CD4-positive, alpha-beta T cell treated with Interleukin-15 for 4 hours (primary cell): ENCODE measurements at regions not wholly inside any gene's neighbourhood (a gene's known extent, or its start where the extent isn't known, plus 50 kb on each side); places are given as distances from the start of the nearest gene placed in this dataset.

Experiments used
- DNase-seq: peaks from one replicate; pipeline ENCODE4 v3.0.0-alpha.2; 2020; ENCODE audit warnings: low spot score

DNA sequence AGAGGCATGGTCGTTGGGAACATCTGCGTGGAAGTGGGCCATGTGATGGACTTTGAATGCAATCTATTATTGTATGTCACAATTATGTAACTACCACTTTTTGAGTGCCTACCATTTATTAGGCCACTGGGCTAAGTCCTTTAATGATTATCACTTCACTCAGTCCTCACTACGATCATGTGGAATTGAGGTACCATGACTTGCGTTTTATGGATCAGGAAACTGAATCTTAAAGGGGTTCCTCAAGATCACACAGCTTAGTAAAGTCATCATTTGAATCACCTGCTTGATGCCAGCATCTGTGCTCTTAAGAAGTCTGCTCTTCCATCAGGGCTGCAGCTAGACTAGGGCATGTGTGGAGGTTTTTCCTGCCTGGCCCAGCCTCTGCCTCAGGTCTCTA lies 136.7 kb downstream of the DAD1 start:
- no peak for DNase-seq

- DNase-seq = no peak
Observed at GRCh38 chr14:22450266-22450665, 138.8 kb downstream of the DAD1 start.

DNA sequence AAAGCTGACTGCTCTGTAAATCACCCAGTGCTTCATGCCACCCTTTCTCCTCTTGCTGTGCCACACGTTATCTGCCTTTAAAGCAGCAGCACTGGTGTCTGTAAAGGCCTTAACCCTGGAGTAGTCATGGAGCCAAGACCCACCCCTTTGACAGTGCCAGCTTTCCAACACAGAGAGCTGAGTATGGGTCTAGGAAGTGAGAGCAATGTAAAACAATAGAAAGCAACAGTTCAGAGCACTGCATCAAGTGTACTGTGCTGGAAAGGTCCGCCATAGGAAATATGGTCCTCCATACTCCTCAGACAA lies 139.5 kb downstream of the DAD1 start:
- no peak for DNase-seq

DNA sequence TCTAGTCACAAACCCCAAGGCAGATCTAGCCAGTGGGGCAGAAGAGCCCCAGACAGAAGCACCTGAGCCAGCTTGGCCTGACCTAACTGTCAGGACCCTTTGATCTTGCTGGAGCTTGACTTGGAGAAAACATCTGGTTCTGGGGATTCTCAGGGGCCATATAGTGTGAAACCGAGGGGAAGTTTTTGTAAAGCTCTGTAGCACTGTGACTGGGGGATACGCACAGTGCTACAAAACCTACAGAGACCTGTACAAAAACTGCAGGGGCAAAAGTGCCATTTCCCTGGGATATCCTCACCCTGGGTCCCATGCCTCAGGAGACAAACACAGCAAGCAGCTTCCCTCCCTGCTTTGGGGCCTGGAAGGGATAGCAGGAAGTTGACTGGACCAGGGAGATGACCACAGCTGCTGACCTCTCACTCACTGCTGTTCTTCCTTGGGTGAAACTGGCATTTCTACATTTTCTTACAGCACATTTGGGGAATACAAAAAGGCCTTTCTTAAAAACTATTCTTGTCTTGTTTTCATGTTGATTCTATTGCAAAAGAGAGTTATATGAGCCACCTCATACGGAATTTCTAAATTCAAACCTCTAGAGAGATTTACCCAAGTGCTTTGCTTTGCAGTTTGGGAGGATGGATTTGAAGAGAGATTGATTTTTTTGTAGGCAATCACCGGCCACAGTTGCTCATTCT lies 140.0 kb downstream of the DAD1 start:
- no peak for DNase-seq

DNA sequence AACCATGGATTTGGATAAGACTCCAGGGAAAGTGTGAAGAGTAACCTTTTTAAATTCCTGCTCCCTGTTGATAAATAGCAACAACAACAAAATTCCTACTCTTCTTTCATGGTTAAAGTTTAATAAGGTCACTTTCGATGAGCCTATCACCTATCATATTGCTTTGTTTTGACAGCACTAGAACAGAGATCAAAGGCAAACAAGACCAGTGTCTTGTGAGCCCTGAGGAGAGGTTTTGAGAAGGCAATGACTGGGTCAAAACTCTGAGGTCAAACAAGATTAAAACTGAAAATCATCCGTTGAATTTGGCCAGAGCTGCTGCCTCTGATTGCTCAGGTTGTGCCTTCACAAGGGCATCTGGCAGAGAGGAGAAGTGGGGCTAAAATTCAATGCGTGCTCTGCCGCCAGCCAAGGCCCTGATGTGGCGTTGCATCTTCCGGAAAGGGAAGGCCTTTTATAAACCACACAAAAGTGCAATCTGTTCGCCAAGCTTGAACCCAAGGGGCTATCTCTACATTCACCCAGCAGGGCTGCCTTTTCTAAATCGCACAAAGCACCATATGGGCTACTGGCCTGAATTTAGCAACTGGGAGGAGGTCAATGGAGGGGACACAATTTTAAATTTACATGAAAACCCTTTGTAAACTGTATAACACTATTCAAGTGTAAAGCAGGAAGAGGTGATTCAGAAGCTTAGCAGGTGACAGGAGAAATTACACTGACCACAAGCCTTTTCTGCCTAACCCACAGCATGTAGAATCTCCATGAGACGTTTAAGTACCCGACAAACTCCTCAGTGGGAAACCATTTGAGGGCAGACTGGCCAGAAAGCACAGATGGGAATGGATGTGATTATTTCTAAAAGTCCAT lies 140.8 kb downstream of the DAD1 start:
- no peak for DNase-seq

DNA sequence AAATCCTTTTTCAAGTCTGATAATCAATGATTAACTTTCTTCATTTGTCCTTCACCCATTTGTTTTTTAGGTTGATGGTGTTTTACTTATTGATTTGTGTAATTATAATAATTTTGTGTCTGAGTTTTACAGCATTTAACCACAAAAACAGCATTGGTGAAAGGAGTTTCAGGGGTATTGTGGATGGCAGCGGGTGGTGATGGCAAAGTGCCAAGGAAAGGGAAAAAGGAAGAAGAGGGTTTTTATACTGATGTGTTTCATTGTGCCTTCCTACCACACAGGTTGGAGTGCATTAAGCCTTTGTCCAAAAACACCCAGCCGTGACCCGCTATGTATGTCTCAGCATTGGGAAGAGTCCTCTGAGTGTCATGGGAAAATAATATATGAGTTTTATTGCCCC lies 150.3 kb downstream of the DAD1 start:
- DNase-seq = no peak

DNA sequence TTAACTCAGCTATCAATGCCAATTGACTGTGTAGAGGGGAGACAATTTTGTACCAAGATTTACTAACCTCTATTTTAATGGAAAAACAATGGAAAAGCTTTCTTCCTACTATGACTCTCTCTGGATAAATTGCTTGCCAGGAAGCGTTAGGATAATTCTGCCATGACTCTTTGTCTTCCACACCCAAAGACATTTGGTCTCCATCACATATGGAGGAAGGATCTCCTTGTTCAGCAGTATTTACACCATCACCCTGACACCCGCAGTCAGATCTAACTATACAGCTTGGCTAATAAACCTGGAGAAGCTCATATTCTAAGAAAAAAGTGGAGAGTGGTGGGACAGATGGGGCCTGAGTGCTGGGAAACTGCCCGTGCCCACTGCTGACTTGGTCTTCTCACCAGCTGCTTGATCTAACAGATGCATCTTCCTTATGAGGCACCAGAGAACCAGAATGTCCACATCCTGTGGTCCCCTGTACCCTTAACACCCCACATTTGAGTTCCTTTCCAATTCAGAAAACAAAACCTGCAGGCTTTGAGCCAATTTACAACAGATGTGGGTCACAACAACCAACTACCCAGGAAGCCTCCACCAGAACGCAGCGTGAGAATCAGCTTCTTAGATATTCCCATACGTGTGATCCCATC lies 154.0 kb downstream of the DAD1 start:
- no peak for DNase-seq

DNA sequence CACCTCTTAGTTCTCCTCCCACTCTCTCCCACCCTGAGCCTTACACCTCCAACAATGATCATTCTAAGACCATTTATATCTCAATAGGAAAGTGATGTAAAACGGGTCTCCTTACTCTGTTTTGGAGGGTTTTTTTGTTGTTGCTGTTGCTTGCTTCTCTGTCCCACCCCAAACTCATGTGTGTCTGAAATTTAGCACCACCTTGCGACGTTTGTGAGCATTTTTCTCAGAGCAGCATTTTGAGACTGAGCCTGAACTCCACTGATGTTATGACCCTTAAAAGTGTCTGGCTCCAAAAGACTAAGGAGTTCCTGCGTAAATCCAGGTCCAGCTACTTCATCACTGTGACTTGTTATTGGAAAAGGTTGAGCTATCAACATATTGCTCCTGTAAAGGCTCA lies 155.0 kb downstream of the DAD1 start:
- DNase-seq = no peak

- DNase-seq = no peak
Observed at GRCh38 chr14:22433069-22433468, 156.0 kb downstream of the DAD1 start.

- DNase-seq = no peak
Observed at GRCh38 chr14:22432348-22432976, 156.6 kb downstream of the DAD1 start.

DNA sequence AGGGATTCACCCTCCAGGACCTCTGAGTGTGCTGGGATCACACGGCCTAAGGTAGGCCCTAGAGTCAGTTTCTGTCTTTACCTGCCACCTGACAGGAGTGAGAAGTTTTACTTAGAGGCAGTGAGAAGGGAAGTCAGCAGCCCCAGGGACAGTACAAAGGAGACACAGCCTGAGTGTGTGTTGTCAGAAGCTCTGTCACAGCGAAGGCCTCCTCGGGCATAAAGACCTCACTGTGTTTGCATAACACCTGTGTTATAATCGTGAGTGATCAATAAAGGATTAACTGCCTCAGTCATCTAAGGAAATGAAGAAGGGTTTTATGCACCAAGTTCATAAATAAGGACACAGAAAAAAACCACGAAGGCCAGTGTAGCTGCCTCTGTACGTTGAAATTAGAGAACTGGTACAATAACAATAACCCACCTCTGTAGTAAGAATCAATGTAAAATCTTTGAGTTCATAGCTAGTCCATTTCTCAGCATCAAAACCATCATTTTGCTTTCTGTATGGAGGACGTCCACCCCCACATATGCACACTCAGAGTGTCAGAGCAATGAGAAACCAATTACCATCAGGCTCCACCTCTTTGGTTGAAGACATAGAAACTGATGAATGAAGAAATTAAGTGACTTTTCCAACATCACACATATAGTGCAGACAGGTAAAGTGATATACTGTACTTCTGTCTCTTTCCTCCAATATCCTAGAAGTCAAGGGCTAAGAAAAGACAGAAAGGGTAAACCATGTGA lies 159.3 kb downstream of the DAD1 start:
- DNase-seq = no peak

DNA sequence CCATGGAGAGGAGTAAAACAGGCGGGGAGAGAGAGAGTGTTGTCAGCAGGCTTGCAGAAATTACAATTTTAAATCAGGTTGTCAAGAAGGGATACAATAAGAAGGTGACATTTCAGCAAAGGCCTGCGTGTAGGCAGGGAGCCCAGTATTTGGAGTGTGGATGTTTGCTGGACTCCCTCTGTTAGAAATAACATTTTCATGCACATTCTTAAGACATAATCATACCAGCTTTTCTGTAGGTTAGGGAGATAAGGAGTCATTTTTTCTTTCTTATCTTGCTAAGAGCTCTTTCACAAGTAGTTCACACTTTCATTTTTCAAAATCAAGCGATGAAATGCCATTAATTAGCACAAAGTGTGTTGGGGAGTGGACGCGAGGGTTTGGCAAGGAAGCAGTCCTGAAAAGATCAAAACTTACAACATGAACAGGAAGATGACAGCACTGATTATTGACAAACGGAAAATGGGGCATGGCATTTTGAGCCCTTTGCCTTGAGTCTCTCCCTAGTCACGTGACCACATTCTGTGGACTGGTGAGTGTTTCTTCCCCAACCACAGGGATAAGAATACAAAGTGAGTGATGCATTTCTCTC lies 160.2 kb downstream of the DAD1 start:
- no peak for DNase-seq

- no peak for DNase-seq
Observed at GRCh38 chr14:22427771-22428231, 161.2 kb downstream of the DAD1 start.

DNA sequence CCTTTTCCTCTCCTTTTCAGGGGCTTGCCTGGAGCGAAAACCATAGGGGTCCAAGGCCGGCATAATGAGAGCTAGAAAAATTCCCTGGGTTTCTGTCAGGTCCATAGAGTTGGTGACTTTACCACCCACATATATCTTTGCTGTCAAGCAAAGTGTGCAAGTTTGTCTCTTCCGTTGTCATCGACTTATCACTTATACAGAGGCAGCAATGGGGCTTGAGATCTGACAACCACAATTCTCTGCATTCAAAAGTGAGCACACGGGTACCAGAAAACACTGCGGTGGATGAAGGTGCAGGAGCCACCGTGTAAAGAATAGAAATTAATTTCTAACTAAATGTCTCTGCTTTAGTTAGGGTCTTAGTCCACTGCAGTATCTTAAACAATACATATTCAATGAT lies 162.3 kb downstream of the DAD1 start:
- no peak for DNase-seq

GRCh38 chr14:22423958-22424357 lies 165.1 kb downstream of the DAD1 start:
- no peak for DNase-seq

DNA sequence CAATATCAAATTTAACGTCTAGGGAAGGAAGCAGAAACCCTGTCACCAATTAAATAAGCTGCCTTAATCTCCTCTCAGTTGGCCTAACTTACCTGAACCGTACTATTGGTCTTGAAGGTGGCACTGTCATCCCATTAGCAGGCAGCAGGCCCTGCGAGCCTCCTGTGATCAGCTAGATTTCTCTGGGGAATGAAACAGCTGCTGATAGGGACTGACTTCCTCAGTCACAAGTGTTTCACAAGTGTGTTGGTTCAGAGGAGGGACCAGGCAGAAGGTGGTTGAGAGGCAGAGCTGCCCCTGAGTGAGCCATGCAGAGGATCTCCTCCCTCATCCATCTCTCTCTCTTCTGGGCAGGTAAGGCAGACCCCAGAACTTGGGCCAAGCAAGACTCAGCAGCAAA lies 166.8 kb downstream of the DAD1 start:
- no peak for DNase-seq

- DNase-seq = no peak
Observed at GRCh38 chr14:22420598-22421186, 168.3 kb downstream of the DAD1 start.

- DNase-seq = no peak
Observed at GRCh38 chr14:22419620-22420019, 169.4 kb downstream of the DAD1 start.

DNA sequence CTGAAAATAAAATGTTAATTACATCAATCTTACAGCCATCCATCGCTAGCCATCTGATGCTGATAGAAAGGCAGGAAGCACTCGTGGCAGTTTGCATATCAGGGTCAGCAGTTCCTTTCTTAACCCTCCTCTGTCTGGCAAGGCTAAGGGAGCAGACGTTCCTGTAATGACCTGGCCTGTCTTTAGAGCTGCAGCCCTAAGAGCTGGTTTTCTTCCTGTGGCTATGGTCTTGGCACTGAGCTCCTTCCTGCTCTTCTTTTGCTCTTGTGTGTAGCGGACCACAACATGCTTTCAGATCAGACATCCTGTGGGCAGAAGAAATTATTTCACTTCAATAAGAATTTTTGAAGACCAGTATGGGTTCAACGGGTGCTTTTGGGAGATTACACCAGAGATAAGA lies 170.4 kb downstream of the DAD1 start:
- no peak for DNase-seq

- no peak for DNase-seq
Observed at GRCh38 chr14:22417914-22418313, 171.1 kb downstream of the DAD1 start.

GRCh38 chr14:22416193-22416592 lies 172.8 kb downstream of the DAD1 start:
- no peak for DNase-seq
